Mucosa of descending colon (tissue), 3 donors: ENCODE measurements at regions not wholly inside any gene's neighbourhood (a gene's known extent, or its start where the extent isn't known, plus 50 kb on each side); places are given as distances from the start of the nearest gene placed in this dataset.

ENCODE experiments used
- ATAC-seq: fragments of 200-7000 bp; cut with Tn5 transposase; one replicate; pipeline ENCODE4 v1.9.1; 2020; ENCODE audit warnings: mild to moderate bottlenecking, moderate library complexity
- DNase-seq, 3 donors: peaks; one replicate each; pipeline ENCODE4 v3.0.0-alpha.2; 2020
- H3K36me3 ChIP-seq: fragments of 200-600 bp; one replicate; pipeline ENCODE4 v1.8.0; 2021; ENCODE audit warnings: low read depth, mild to moderate bottlenecking
- H3K4me1 ChIP-seq: fragments of 200-600 bp; one replicate; pipeline ENCODE4 v1.8.0; 2021; ENCODE audit warnings: low read depth, mild to moderate bottlenecking
- H3K4me3 ChIP-seq: fragments of 200-600 bp; one replicate; pipeline ENCODE4 v1.8.0; 2021; ENCODE audit warnings: mild to moderate bottlenecking
- H3K9me3 ChIP-seq: fragments of 200-600 bp; one replicate; pipeline ENCODE4 v1.8.0; 2021; ENCODE audit warnings: mild to moderate bottlenecking
- CTCF ChIP-seq: fragments of 200-600 bp; IDR thresholded peaks from one replicate; pipeline ENCODE4 v1.8.0; 2022; ENCODE audit warnings: antibody characterized with exemption, mild to moderate bottlenecking
- intact Hi-C, 2 donors: fragments of 100-400 bp; cut with DNase I in 1 of 2; cut with micrococcal nuclease in 1 of 2; formaldehyde crosslinking; loops; one replicate each; pipeline versions ENCODE4 v1.11.0 to v1.11.1; 2022; cut with DNase I, micrococcal nuclease
- donor health status: DM: no; HTN: no; CAD: no; lungs with moderate emphysema.
- donor health status: DM: no; HTN: no; CAD: no.
- donor health status: DM: no; HTN: yes; CAD: no.

- Histone ChIP-seq H3K4me1 (no peaks in the 10 kb centered on the region), H3K4me3 (no peak overlapping the region), H3K9me3 (peaks cover 15% of the 10 kb centered on the region), H3K36me3 (no peaks in the 10 kb centered on the region)
- intact Hi-C loops = no loop called here
- DNase-seq = no peak
- TF ChIP-seq CTCF = no peak
- ATAC-seq = no peak
These were observed 303.9 kb downstream of the TENT4A start for GRCh38 chr5:7016999-7017747.

DNA sequence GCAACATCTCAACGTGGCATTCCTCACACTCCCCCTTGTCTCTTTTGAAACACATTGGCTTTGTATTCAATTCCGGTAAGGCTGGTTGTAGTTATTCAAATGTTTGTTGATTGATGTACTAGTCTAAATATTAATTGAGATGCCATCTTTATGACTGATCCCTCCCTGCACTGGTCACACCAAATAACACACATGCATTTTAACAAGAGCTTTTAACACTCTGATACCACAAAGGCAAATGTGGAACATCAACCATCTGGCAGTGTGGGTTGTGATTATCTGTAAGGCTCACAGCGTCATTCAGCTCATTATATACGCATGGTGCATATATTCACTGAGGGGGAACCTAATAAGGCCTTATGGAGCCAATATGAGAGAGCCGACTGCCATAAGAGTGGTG is 305.0 kb downstream of the TENT4A start:
- Histone ChIP-seq H3K4me1 (no peaks in the 10 kb centered on the region), H3K4me3 (no peak overlapping the region), H3K9me3 (peaks cover 26% of the 10 kb centered on the region), H3K36me3 (no peaks in the 10 kb centered on the region)
- intact Hi-C loops = no loop called here
- no peak for ATAC-seq
- no peak for TF ChIP-seq CTCF
- DNase-seq = no peak

DNA sequence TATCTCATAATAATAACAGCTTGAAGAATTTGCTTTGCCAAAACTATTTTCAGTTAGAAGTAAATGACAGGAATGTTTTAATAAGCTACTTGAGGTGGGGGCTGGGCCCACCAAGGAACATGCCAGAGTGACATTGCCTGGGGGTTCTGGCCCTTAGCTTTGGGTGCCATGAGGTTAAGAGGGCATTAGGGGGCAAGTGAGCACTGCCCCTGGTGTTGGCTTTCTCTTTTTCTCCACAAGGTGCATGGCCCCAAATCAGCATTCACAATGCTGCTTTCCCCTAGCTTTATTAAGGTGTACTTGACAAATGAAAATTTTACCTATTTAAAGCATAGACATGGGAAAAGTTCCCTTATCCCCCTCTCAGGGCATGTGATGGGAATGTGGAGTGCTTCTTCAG is 305.4 kb downstream of the TENT4A start:
- Histone ChIP-seq H3K36me3 (no peaks in the 10 kb centered on the region), H3K9me3 (peaks cover 30% of the 10 kb centered on the region), H3K4me3 (no peak overlapping the region), H3K4me1 (no peaks in the 10 kb centered on the region)
- no peak for ATAC-seq
- no peak for DNase-seq
- TF ChIP-seq CTCF = no peak
- intact Hi-C loops = no loop called here

DNA sequence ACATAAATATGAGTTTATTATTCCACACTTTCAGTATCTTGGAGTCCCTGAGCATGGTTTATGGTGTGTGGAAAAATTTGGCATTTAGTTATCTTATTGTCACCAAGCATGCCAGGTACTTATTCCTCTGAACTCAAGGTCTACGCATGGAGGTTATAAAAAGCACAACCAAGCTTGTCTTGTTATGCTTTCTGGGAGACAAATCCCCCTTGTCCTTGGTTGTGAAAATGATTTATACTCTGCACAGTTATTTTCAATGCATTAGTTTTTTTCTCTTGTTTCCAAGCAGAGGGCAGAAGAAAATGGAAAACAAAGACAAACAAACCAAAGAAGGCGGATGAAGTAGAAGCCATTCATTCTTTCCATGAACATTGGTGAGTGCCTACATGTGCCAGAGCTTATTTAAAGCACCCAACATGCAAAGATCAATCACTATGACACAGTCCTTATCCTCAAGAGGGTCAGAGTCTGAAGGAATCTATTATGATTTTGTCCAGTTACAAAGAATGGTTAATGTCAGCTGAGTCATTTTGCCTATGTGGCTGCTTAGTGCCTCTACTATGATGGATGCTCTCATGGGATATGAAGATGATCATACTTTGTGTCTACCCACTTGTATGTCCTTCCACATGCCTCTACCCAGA is 323.1 kb downstream of the TENT4A start:
- H3K4me3 ChIP-seq = no peak overlapping the region
- no peaks in the 10 kb centered on the region for H3K4me1 ChIP-seq
- H3K9me3 ChIP-seq = no peaks in the 10 kb centered on the region
- ATAC-seq = no peak
- no peaks in the 10 kb centered on the region for H3K36me3 ChIP-seq
- DNase-seq = no peak
- intact Hi-C loops = no loop called here
- no peak for TF ChIP-seq CTCF

GRCh38 chr5:7039074-7039473 is 325.8 kb downstream of the TENT4A start:
- DNase-seq (no peak), ATAC-seq (no peak)
- Histone ChIP-seq H3K4me3 (no peak overlapping the region), H3K4me1 (no peaks in the 10 kb centered on the region), H3K36me3 (no peaks in the 10 kb centered on the region), H3K9me3 (no peaks in the 10 kb centered on the region)
- intact Hi-C loops = no loop called here
- no peak for TF ChIP-seq CTCF
